ENCODE measurements at regions not wholly inside any gene's neighbourhood (a gene's known extent, or its start where the extent isn't known, plus 50 kb on each side); places are given as distances from the start of the nearest gene placed in this dataset.

GRCh38 chr7:115546790-115547189 lies 483.8 kb downstream of the TFEC start:
- no peak for TF ChIP-seq CTCF (IDR thresholded peaks at IDR 0.05; ENCODE audit: low read depth, low read length, poor library complexity, severe bottlenecking)
- no peak for TF ChIP-seq EZH2phosphoT487 (IDR thresholded peaks at IDR 0.05; ENCODE audit: borderline replicate concordance, low read length)
